ENCODE measurements at regions not wholly inside any gene's neighbourhood (a gene's known extent, or its start where the extent isn't known, plus 50 kb on each side); places are given as distances from the start of the nearest gene placed in this dataset.
"Not testable (repeated sequence)": the region's sequence is repeated elsewhere in the genome, so short reads cannot be mapped to it uniquely, and the experiment has no call there.

DNA sequence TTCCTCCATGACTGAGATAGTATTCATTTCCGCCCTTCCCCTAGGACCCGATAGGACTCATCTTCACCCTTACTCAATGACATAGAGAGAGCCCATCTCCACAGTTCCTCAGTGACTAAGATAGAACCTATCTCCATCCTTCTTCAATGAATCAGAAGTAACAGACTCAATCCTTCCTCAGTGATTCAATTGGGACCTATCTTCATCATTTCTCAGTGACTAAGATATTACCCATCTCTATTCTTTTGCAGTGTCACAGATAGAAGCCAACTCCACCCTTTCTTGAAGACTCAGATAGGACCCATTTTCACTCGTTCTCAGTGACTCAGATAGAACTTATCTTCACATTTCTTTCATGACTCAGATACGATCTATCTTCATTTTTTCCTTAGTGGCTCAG lies 164.6 kb downstream of the FBXO4 start:
- DNase-seq (ENCODE audit: low spot score) = no peak

DNA sequence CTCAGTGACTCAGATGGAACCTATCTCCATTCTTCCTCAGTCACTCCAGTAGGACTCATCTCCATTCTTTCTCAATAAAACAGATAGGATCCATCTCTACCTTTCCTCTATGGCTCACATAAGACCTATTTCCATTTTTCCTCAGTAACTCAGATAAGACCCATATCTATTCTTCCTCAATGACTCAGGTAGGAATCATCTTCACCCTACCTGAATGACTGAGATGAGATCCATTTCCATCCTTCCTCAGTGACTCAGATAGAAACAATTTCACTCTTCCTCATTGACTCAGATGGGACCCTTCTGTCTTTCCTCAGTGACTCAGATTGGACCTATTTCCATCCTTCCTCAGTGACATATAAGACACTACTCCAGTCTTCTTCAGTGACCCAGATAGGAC lies 165.1 kb downstream of the FBXO4 start:
- no peak for DNase-seq (ENCODE audit: low spot score)

DNA sequence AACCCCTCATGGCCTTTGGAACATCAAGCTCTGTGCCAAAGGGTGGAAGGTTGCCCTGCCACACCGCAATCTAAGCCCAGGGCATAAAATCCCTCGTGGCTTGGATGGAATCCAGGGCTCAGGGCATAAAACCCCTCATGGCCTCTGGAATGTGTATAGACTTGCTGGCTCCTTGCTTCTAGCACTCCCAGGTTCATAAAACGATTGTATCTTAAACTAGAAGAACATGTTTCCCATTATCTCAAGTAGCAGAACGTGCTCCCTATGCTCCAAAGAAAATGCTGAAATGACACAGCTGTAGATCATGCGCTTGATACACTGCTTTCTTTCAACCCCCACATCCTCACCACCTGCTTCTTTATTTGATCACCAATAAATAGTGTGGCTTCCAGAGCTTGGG lies 174.8 kb downstream of the FBXO4 start:
- DNase-seq (ENCODE audit: low spot score) = not testable (repeated sequence)

GRCh38 chr5:42108468-42108867 lies 183.4 kb downstream of the FBXO4 start:
- no peak for DNase-seq (ENCODE audit: low spot score)

- DNase-seq (ENCODE audit: low spot score) = no peak
These were observed 184.0 kb downstream of the FBXO4 start for GRCh38 chr5:42109006-42109572.

DNA sequence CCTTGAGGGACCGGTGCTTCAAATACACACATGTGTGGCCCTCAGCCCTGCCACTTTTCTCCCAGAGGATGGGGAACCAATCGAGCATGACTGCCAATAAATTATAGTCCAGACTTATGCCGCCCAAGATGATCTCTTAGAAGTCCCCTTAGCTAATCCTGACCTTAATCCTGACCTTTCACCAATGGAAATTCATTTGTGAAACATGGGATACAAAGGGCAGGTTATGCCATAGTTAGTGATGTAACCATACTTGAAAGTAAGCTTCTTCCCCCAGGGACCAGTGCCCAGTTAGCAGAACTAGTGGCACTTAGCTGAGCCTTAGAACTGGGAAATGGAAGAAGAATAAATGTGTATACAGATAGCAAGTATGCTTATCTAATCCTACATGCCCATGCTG lies 190.6 kb downstream of the FBXO4 start:
- DNase-seq (ENCODE audit: low spot score) = not testable (repeated sequence)

- no peak for DNase-seq (ENCODE audit: low spot score)
These were observed 195.0 kb downstream of the FBXO4 start for GRCh38 chr5:42120070-42120469.

DNA sequence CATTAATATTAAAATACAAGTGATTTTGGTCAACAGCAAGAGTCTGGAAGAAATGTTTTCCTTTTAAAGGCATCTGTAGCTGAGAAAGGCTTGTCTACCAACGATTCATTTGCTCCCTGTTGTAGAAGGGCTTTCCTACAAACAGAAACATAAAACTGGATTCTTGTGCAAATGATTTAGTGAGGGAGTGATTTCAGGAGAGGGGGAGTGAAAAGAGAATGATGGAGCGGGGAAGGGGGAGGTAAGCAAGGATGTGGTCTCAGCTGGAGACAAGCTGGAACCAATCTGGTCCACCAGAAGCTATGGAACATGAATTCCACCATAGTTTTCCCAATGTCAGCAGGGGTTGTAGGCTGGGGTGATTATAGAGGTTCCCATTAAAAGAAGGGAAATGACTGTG lies 196.3 kb downstream of the FBXO4 start:
- DNase-seq (ENCODE audit: low spot score) = no peak

GRCh38 chr5:42131081-42131480 lies 206.0 kb downstream of the FBXO4 start:
- DNase-seq (ENCODE audit: low spot score) = no peak

DNA sequence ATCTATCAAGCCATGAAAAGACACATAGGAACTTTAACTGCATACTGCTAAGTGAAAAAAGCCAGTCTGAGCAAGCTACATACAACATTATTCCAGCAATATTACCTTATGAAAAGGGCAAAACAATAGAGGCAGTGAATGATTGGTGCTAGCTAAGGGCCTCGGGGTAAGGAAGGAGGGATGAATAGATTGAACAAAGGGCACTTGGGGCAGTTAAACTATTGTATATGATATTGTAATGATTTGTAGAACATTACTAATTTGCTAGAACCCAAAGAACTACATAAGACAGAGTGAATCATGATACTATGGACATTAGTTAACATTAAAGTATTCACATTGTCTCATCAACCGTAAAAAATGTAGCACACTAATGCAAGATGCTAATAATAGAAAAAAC lies 218.3 kb downstream of the FBXO4 start:
- DNase-seq (ENCODE audit: low spot score) = no peak

DNA sequence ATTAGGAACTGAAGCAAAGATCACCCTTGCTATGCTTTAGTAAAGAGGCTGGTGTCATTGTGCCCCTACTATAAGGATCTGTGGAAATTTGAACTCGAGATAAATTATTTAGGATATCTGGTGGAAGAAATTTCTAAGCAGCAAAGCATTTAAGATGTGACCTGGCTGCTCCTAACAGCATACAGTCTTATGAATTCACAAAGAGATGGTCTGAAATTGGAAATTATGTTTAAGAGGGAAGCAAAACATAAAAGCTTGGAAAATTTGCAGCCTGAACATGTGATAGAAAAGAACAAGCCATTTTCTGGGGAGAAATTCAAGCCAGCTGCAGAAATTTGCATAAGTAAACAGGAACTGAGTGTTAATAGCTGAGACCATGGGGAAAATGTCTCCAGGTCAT lies 223.7 kb downstream of the FBXO4 start:
- DNase-seq (ENCODE audit: low spot score) = no peak

DNA sequence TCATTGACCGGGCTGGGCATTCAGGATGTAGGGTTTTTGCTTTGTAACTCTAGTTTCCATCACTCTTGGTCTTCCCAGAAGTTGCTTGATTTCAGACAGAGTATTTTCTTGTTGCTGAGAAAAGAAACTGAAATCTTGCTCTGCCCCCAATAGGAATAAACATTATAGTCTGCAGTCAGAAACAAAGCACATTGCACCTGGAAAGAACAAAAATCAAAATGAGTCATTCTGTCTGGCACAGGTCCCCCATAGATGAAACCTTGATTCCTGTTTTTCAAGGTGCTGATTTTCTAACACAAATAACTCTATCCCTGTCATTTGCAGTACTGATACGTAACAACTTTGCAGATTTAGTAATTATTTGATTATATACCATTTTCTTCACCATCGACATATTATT lies 232.1 kb downstream of the FBXO4 start:
- DNase-seq (ENCODE audit: low spot score) = no peak

GRCh38 chr5:42163083-42163482 lies 238.0 kb downstream of the FBXO4 start:
- no peak for DNase-seq (ENCODE audit: low spot score)

DNA sequence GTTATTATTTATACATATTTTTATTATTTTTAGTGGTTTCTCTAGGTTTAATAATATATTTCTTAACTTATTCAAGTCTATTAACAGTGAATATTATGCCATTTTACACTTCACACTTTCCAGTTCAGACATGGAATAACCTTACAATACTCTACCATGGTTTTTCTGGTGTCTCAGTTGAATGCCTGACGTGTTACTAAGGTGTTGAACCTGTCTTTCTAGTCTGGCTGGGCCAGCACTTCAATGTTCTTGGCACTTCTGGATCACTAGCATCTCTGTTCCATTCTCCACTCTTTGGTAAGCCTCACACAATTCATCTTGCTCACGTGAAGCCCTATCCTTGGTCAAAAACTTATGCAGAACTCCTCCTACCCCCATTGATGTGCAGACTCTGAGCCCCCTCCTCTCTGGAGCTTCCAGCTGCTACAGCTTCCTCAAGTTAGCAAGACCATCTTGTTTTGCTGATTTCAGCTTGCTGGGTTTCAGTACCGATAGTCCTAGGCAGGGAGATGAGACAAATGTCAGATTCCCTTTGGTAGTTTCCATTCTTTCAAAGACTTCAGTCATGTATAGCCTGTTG lies 243.1 kb downstream of the FBXO4 start:
- DNase-seq (ENCODE audit: low spot score) = no peak

GRCh38 chr5:42176118-42176517 lies 247.1 kb upstream of the GHR start:
- DNase-seq (ENCODE audit: low spot score) = not testable (repeated sequence)

- not testable (repeated sequence) for DNase-seq (ENCODE audit: low spot score)
These were observed 243.4 kb upstream of the GHR start for GRCh38 chr5:42179843-42180242.

DNA sequence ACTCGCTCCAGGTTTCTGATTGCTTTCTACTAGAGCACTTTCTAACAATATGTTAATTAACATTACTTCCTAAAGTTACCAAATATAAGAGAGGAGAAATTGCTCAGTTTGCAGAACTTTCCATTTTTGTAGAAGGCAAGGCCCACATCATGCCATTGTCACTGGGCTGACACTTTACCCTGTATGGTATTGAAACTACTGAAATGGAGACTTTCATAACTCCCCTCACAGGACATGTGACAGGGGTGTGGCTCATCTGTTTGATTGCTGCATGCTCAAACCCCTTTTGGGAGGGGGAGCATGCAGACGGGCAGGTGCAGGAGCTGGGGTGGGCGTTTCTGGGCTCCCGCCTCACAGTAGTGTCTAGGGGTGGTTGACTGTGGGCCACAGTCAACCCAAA lies 206.3 kb upstream of the GHR start:
- DNase-seq (ENCODE audit: low spot score) = no peak

DNA sequence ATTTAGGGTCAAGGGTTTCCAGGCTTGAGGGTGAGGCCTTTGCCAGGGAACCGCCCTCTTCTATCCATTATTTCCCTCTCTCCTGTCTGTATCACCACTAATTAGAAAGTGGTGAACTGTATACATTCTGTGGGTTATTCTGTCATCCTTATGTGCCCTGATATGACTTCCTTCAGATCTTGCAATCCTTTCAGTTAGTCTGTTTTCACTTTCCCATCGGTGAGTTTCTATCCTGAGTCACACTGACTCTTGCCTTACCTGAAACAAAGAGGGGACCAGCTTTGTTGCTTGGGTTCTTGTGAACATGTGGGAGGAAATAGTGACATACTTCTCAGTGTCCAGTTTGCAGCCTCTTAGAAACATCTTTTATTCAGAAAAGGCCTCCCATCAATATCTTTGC lies 205.4 kb upstream of the GHR start:
- DNase-seq (ENCODE audit: low spot score) = no peak

GRCh38 chr5:42225009-42225408 lies 198.2 kb upstream of the GHR start:
- DNase-seq (ENCODE audit: low spot score) = no peak

DNA sequence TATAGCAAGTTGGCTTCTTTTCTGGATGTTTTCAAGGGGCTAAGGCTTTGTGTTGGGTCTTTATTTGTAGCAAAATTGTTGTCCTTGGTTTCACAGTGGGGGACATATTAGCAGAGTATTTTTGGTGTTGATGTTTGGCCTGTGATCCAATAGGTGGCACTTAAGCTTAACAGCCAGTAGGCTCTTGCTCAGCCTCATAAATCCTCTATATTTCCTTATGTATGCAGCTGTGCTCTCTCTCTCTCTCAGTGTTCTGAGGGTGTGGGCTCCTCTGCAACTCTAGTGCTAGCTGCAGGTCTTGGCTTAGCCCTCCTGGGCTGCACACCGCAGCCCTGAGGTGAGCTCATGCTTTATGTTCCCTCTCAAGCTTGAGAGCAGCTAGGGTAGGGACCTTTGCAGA lies 195.0 kb upstream of the GHR start:
- no peak for DNase-seq (ENCODE audit: low spot score)

DNA sequence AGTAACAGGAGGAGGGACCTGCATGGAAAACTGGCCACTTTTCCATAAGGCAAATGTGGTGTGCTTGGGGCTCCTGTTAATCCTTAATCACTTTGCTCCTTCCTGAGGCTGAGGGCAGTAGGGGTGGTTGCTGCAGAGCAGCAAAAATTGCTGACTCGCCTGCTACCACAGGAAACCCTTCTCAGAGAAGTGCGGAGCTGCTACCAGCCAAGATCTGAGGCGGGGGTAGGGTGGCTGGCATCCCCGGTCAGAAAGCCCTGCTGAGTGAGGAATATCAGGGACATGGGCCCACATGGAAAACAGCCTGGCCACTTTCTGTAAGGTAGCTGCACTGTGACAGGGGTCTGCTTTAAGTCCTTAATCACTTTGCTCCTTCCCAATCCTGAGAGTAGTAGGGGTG lies 192.4 kb upstream of the GHR start:
- no peak for DNase-seq (ENCODE audit: low spot score)

GRCh38 chr5:42235241-42235640 lies 188.0 kb upstream of the GHR start:
- no peak for DNase-seq (ENCODE audit: low spot score)

DNA sequence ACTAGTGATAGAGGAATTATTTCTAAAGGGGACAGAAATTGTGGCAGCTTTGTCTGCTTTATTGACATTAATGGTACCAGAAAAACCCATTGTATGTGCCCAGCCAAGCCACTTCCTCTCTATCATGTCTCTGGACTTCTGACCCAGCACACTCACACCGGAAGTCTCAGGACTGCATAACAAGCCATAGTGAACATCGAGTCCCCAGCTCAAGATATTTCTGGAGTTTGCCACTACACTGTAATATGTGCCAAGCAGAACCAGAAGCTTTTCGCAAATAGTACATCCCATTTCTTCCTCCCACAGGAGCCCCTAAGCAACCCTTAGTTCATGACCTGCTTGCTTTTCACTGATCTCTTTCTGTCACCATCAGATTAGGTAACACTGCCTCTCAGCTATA lies 187.4 kb upstream of the GHR start:
- no peak for DNase-seq (ENCODE audit: low spot score)

GRCh38 chr5:42241636-42242035 lies 181.6 kb upstream of the GHR start:
- no peak for DNase-seq (ENCODE audit: low spot score)

- no peak for DNase-seq (ENCODE audit: low spot score)
These were observed 181.0 kb upstream of the GHR start for GRCh38 chr5:42242210-42242609.
